ENCODE measurements at regions not wholly inside any gene's neighbourhood (a gene's known extent, or its start where the extent isn't known, plus 50 kb on each side); places are given as distances from the start of the nearest gene placed in this dataset.

DNA sequence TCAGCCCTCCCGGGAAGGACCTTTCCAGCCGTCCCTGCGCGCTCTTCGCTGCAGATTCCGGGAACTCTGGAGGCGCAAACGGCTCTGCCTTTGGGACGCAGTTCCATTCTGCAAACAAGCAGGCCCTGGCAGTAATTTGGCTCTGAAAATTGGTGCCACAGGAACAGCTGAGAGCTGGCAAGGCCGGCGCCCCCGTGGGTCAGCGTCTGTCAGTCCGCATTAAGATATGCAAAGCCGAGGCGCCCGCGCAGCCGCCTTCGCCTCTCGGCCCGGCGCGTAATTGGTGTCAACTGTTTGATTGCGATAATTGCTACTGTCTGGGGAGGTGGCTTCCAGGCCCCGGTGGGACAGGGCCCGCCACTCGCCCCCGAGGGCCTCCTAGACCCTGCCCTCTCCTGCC is 73.6 kb downstream of the NCR2 start:
- H3K9me3 ChIP-seq (ENCODE audit: control insufficient read depth, low read depth, low read length), result no peaks in the 10 kb centered on the region
- dilution Hi-C loops (cut with MboI; ENCODE audit: extremely low pct_ligation_motif_present, low sequenced_read_pairs), result no loop called here
- no peaks in the 10 kb centered on the region for H3K36me3 ChIP-seq (ENCODE audit: control insufficient read depth in 2 of 2, extremely low read depth in 1 of 2, insufficient read depth in 2 of 2, low read length in 2 of 2)
- DNase-seq (ENCODE audit: low read depth, low spot score) (no peak), FAIRE-seq (no peak)
- TF ChIP-seq, protein P1, sequence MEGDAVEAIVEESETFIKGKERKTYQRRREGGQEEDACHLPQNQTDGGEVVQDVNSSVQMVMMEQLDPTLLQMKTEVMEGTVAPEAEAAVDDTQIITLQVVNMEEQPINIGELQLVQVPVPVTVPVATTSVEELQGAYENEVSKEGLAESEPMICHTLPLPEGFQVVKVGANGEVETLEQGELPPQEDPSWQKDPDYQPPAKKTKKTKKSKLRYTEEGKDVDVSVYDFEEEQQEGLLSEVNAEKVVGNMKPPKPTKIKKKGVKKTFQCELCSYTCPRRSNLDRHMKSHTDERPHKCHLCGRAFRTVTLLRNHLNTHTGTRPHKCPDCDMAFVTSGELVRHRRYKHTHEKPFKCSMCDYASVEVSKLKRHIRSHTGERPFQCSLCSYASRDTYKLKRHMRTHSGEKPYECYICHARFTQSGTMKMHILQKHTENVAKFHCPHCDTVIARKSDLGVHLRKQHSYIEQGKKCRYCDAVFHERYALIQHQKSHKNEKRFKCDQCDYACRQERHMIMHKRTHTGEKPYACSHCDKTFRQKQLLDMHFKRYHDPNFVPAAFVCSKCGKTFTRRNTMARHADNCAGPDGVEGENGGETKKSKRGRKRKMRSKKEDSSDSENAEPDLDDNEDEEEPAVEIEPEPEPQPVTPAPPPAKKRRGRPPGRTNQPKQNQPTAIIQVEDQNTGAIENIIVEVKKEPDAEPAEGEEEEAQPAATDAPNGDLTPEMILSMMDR (optimal IDR thresholded peaks at IDR 0.05 in 1 of 3, IDR thresholded peaks at IDR 0.05 in 1 of 3, conservative IDR thresholded peaks at IDR 0.05 in 1 of 3; ENCODE audit: extremely low read depth in 1 of 3, insufficient read depth in 2 of 3, low read length in 3 of 3), result no peak
- no peak for TF ChIP-seq EZH2 (IDR thresholded peaks at IDR 0.05; ENCODE audit: low read length)
- H3K4me3 ChIP-seq (ENCODE audit: control insufficient read depth in 2 of 3, extremely low read depth in 1 of 3, insufficient read depth in 2 of 3, low read depth in 1 of 3, low read length in 3 of 3), result no peak overlapping the region
- no peaks in the 10 kb centered on the region for H3K79me2 ChIP-seq (ENCODE audit: control insufficient read depth, insufficient read depth, low read length)
- H3K9ac ChIP-seq (ENCODE audit: control insufficient read depth, extremely low read depth, insufficient read depth, low read length), result no peak overlapping the region
- no peaks in the 10 kb centered on the region for H4K20me1 ChIP-seq (ENCODE audit: control insufficient read depth, extremely low read depth, insufficient read depth, low read length)
- H2AFZ ChIP-seq (ENCODE audit: control insufficient read depth, low read length), result no peak overlapping the region
- H3K27me3 ChIP-seq (ENCODE audit: control insufficient read depth, extremely low read depth, insufficient read depth, low read length), result peaks cover 16% of the 10 kb centered on the region
- H3K4me2 ChIP-seq (ENCODE audit: control insufficient read depth, extremely low read depth, insufficient read depth, low read depth, low read length), result no peak overlapping the region
- no peak overlapping the region for H3K27ac ChIP-seq (ENCODE audit: control insufficient read depth, insufficient read depth, low read length)
- H3K4me1 ChIP-seq (ENCODE audit: control insufficient read depth, extremely low read depth, insufficient read depth, low read length), result no peaks in the 10 kb centered on the region
- no peaks in the 10 kb centered on the region for H3K9me1 ChIP-seq (ENCODE audit: control insufficient read depth, extremely low read depth, insufficient read depth, low read length)

GRCh38 chr6:41409489-41409888 is 74.1 kb downstream of the NCR2 start:
- Histone ChIP-seq H2AFZ (ENCODE audit: control insufficient read depth, low read length) (no peak overlapping the region), H3K4me3 (ENCODE audit: control insufficient read depth in 2 of 3, extremely low read depth in 1 of 3, insufficient read depth in 2 of 3, low read depth in 1 of 3, low read length in 3 of 3) (no peak overlapping the region), H3K9me3 (ENCODE audit: control insufficient read depth, low read depth, low read length) (no peaks in the 10 kb centered on the region), H3K4me1 (ENCODE audit: control insufficient read depth, extremely low read depth, insufficient read depth, low read length) (no peaks in the 10 kb centered on the region), H4K20me1 (ENCODE audit: control insufficient read depth, extremely low read depth, insufficient read depth, low read length) (no peaks in the 10 kb centered on the region), H3K36me3 (ENCODE audit: control insufficient read depth in 2 of 2, extremely low read depth in 1 of 2, insufficient read depth in 2 of 2, low read length in 2 of 2) (no peaks in the 10 kb centered on the region), H3K4me2 (ENCODE audit: control insufficient read depth, extremely low read depth, insufficient read depth, low read depth, low read length) (no peak overlapping the region), H3K9me1 (ENCODE audit: control insufficient read depth, extremely low read depth, insufficient read depth, low read length) (no peaks in the 10 kb centered on the region), H3K27ac (ENCODE audit: control insufficient read depth, insufficient read depth, low read length) (no peak overlapping the region), H3K9ac (ENCODE audit: control insufficient read depth, extremely low read depth, insufficient read depth, low read length) (no peak overlapping the region), H3K79me2 (ENCODE audit: control insufficient read depth, insufficient read depth, low read length) (no peaks in the 10 kb centered on the region), H3K27me3 (ENCODE audit: control insufficient read depth, extremely low read depth, insufficient read depth, low read length) (peaks cover 17% of the 10 kb centered on the region)
- dilution Hi-C loops (cut with MboI; ENCODE audit: extremely low pct_ligation_motif_present, low sequenced_read_pairs), result no loop called here
- TF ChIP-seq EZH2 (IDR thresholded peaks at IDR 0.05; ENCODE audit: low read length), result no peak
- TF ChIP-seq, protein P1 (optimal IDR thresholded peaks at IDR 0.05 in 1 of 3, IDR thresholded peaks at IDR 0.05 in 1 of 3, conservative IDR thresholded peaks at IDR 0.05 in 1 of 3; ENCODE audit: extremely low read depth in 1 of 3, insufficient read depth in 2 of 3, low read length in 3 of 3), result no peak
- FAIRE-seq (no peak), DNase-seq (ENCODE audit: low read depth, low spot score) (no peak)

Data from keratinocyte (primary cell).